Sigmoid colon (tissue), 6 donors: ENCODE measurements at regions not wholly inside any gene's neighbourhood (a gene's known extent, or its start where the extent isn't known, plus 50 kb on each side); places are given as distances from the start of the nearest gene placed in this dataset.

Source experiments
- DNase-seq: peaks from one replicate; pipeline ENCODE4 v3.0.0-alpha.2; 2019
- H3K27ac ChIP-seq, 4 donors: fragments of 200-600 bp; sonication (generic); one replicate each; pipeline ENCODE4 v1.5.1; 2016 to 2019; ENCODE audit warnings: mild to moderate bottlenecking in 1 of 4
- H3K27me3 ChIP-seq, 3 donors: fragments of 200-600 bp; sonication (generic); one replicate each; pipeline ENCODE4 v1.5.1; 2019; ENCODE audit warnings: mild to moderate bottlenecking in 1 of 3
- H3K36me3 ChIP-seq, 4 donors: fragments of 200-600 bp; sonication (generic); one replicate each; pipeline ENCODE4 v1.5.1; 2016 to 2019
- H3K4me1 ChIP-seq, 4 donors: fragments of 200-600 bp; sonication (generic); one replicate each; pipeline ENCODE4 v1.5.1; 2017 to 2019
- H3K4me3 ChIP-seq, 4 donors: fragments of 200-600 bp; sonication (generic); one replicate each; pipeline ENCODE4 v1.5.1; 2017 to 2019; ENCODE audit warnings: mild to moderate bottlenecking in 2 of 4, moderate library complexity in 1 of 4
- H3K9me3 ChIP-seq, 4 donors: fragments of 200-600 bp in 3 of 4; sonication (generic) in 3 of 4; one replicate each; pipeline versions ENCODE4 v1.5.1 to v1.6.1; 2013 to 2019
- CTCF ChIP-seq, 4 experiments: fragments of 450-650 bp in 3 of 4; fragments of 200-600 bp in 1 of 4; IDR thresholded peaks; one replicate each; pipeline ENCODE4 v1.5.1; 2016 to 2019; ENCODE audit warnings: antibody characterized with exemption in 4 of 4, mild to moderate bottlenecking in 3 of 4, moderate library complexity in 2 of 4
- EP300 ChIP-seq, 4 donors: sonication (generic); formaldehyde crosslinking; IDR thresholded peaks; one replicate each; pipeline ENCODE4 v1.6.1; 2017; ENCODE audit warnings: antibody characterized with exemption in 4 of 4
- POLR2A ChIP-seq, 2 donors: fragments of 450-650 bp; IDR thresholded peaks; one replicate each; pipeline ENCODE4 v1.6.1; 2016; ENCODE audit warnings: antibody characterized with exemption in 2 of 2, mild to moderate bottlenecking in 2 of 2, moderate library complexity in 2 of 2
- POLR2AphosphoS5 ChIP-seq, 4 donors: sonication (generic); formaldehyde crosslinking; IDR thresholded peaks; one replicate each; pipeline ENCODE4 v1.6.1; 2017; ENCODE audit warnings: antibody characterized with exemption in 4 of 4
- WGBS, 2 donors: extraction: QIAGEN DNeasy Blood & Tissue Kit; methylation state at CpG; one replicate each; pipeline ENCODE4 v1.1.7; 2013; 5-methylcytosine and 5-hydroxymethylcytosine counted together
- intact Hi-C: fragments of 100-400 bp; cut with DNase I; formaldehyde crosslinking; loops from one replicate; pipeline ENCODE4 v1.15.1; 2023
- donor health status: healthy with polysubstance abuse.
- donor health status: healthy.

DNA sequence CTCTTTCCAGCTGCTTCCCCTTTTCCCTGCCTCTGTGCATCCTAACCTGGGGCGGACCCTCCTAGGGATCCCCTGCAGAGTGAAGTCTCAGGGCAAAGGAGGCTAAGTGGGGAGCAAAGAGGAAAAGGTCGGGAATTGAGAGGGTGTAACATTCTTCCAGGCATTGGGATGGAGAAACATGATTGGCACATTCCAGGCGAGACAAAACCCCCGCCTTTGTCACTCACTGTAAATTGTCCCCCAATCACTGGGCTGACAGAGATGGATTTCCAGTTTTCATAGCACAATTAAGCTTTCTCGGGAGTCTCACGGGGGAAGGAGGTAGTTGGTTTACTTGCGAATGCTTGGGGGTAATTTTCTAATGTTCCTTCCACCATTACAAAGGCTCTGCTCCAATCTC, 74.9 kb downstream of the MIAT start:
- TF ChIP-seq POLR2A (IDR thresholded peaks at IDR 0.05) (no peak), CTCF (IDR thresholded peaks at IDR 0.05) (no peak), POLR2AphosphoS5 (IDR thresholded peaks at IDR 0.05) (no peak), EP300 (IDR thresholded peaks at IDR 0.05) (no peak)
- Histone ChIP-seq H3K4me3 (no peak overlapping the region), H3K4me1 (no peaks in the 10 kb centered on the region), H3K36me3 (peaks cover 0 to 11% (median 0%) of the 10 kb centered on the region in 4 donors), H3K27ac (no peak overlapping the region), H3K27me3 (no peaks in the 10 kb centered on the region), H3K9me3 (no peaks in the 10 kb centered on the region)
- 94 to 95% methylated on average over 7 of the region's 7 CpGs for WGBS, 2 donors
- no peak for DNase-seq
- intact Hi-C loops = no loop called here

- WGBS, 2 donors = 94 to 95% methylated on average over 4 of the region's 4 CpGs
- H3K36me3 ChIP-seq = no peaks in the 10 kb centered on the region
- no peaks in the 10 kb centered on the region for H3K9me3 ChIP-seq
- DNase-seq = no peak
- H3K27ac ChIP-seq = no peak overlapping the region
- H3K4me3 ChIP-seq = no peak overlapping the region
- H3K4me1 ChIP-seq = no peaks in the 10 kb centered on the region
- TF ChIP-seq POLR2A (IDR thresholded peaks at IDR 0.05) (no peak), POLR2AphosphoS5 (IDR thresholded peaks at IDR 0.05) (no peak), EP300 (IDR thresholded peaks at IDR 0.05) (no peak), CTCF (IDR thresholded peaks at IDR 0.05) (no peak)
- intact Hi-C loops = no loop called here
- no peaks in the 10 kb centered on the region for H3K27me3 ChIP-seq
Observed at GRCh38 chr22:26734339-26735018, 77.1 kb downstream of the MIAT start.

DNA sequence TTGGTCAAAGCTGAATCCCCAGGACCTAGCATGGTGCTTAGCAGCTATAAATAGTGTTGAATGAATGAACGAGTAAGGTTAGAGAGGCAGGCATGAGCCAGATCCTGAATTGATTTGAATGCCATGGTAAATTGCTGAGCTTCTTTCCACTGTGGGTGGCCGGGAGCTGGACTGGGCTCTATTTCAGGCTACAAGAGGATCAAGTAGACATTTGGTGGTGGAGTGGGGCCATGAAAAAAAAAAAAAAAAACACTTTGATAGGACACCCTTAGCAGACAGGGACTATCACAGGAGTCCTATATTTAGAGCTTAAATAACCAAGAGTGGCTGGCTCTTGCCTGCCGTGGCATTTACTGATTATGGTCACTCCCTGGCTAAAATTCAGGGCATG, 77.6 kb downstream of the MIAT start:
- no peak for DNase-seq
- no peaks in the 10 kb centered on the region for H3K9me3 ChIP-seq
- H3K27ac ChIP-seq = no peak overlapping the region
- H3K4me1 ChIP-seq = no peaks in the 10 kb centered on the region
- no peak overlapping the region for H3K4me3 ChIP-seq
- WGBS, 2 donors = 91 to 94% methylated on average over 3 of the region's 3 CpGs
- no peak for TF ChIP-seq CTCF (IDR thresholded peaks at IDR 0.05)
- TF ChIP-seq EP300 (IDR thresholded peaks at IDR 0.05) = no peak
- no peak for TF ChIP-seq POLR2A (IDR thresholded peaks at IDR 0.05)
- TF ChIP-seq POLR2AphosphoS5 (IDR thresholded peaks at IDR 0.05) = no peak
- H3K36me3 ChIP-seq = no peaks in the 10 kb centered on the region
- intact Hi-C loops = no loop called here
- no peaks in the 10 kb centered on the region for H3K27me3 ChIP-seq

GRCh38 chr22:26737262-26737661, 79.9 kb downstream of the MIAT start:
- Histone ChIP-seq H3K4me3 (no peak overlapping the region), H3K36me3 (no peaks in the 10 kb centered on the region), H3K9me3 (no peaks in the 10 kb centered on the region), H3K4me1 (no peaks in the 10 kb centered on the region), H3K27me3 (no peaks in the 10 kb centered on the region), H3K27ac (no peak overlapping the region)
- WGBS, 2 donors = 89 to 97% methylated on average over 1 of the region's 1 CpG
- TF ChIP-seq POLR2A (IDR thresholded peaks at IDR 0.05) (no peak), POLR2AphosphoS5 (IDR thresholded peaks at IDR 0.05) (no peak), CTCF (IDR thresholded peaks at IDR 0.05) (no peak), EP300 (IDR thresholded peaks at IDR 0.05) (no peak)
- DNase-seq = no peak
- intact Hi-C loops = no loop called here

GRCh38 chr22:26740253-26740652, 82.9 kb downstream of the MIAT start:
- TF ChIP-seq EP300 (IDR thresholded peaks at IDR 0.05) (no peak), CTCF (IDR thresholded peaks at IDR 0.05) (no peak), POLR2A (IDR thresholded peaks at IDR 0.05) (no peak), POLR2AphosphoS5 (IDR thresholded peaks at IDR 0.05) (no peak)
- no peaks in the 10 kb centered on the region for H3K9me3 ChIP-seq
- WGBS, 2 donors = 75 to 91% methylated on average over 9 of the region's 9 CpGs
- intact Hi-C loops = no loop called here
- no peaks in the 10 kb centered on the region for H3K4me1 ChIP-seq
- no peaks in the 10 kb centered on the region for H3K36me3 ChIP-seq
- DNase-seq = no peak
- H3K27ac ChIP-seq = no peak overlapping the region
- H3K4me3 ChIP-seq = no peak overlapping the region
- H3K27me3 ChIP-seq = no peaks in the 10 kb centered on the region
